ENCODE measurements at regions not wholly inside any gene's neighbourhood (a gene's known extent, or its start where the extent isn't known, plus 50 kb on each side); places are given as distances from the start of the nearest gene placed in this dataset.
"Not testable (repeated sequence)": the region's sequence is repeated elsewhere in the genome, so short reads cannot be mapped to it uniquely, and the experiment has no call there.

- Histone ChIP-seq H3K9me3 (no peaks in the 10 kb centered on the region), H3K4me1 (no peaks in the 10 kb centered on the region), H3K36me3 (no peaks in the 10 kb centered on the region), H3K4me3 (no peak overlapping the region), H3K27me3 (no peaks in the 10 kb centered on the region), H3K27ac (no peak overlapping the region)
- intact Hi-C loops (cut with DNase I): no loop called here
- no peak for DNase-seq (ENCODE audit: low spot score in 2 of 2)
- TF ChIP-seq CTCF (IDR thresholded peaks at IDR 0.05): no peak
Measured at GRCh38 chr17:71798701-71799100, 322.1 kb upstream of the SOX9 start.

GRCh38 chr17:71799657-71800056, 321.2 kb upstream of the SOX9 start:
- Histone ChIP-seq H3K27ac (no peak overlapping the region), H3K27me3 (no peaks in the 10 kb centered on the region), H3K36me3 (no peaks in the 10 kb centered on the region), H3K4me3 (no peak overlapping the region), H3K4me1 (no peaks in the 10 kb centered on the region), H3K9me3 (no peaks in the 10 kb centered on the region)
- intact Hi-C loops (cut with DNase I): no loop called here
- DNase-seq (ENCODE audit: low spot score in 2 of 2): no peak
- TF ChIP-seq CTCF (IDR thresholded peaks at IDR 0.05): no peak

- Histone ChIP-seq H3K4me1 (no peaks in the 10 kb centered on the region), H3K4me3 (no peak overlapping the region), H3K36me3 (no peaks in the 10 kb centered on the region), H3K27me3 (no peaks in the 10 kb centered on the region), H3K27ac (no peak overlapping the region), H3K9me3 (no peaks in the 10 kb centered on the region)
- TF ChIP-seq CTCF (IDR thresholded peaks at IDR 0.05): no peak
- intact Hi-C loops (cut with DNase I): no loop called here
- DNase-seq (ENCODE audit: low spot score in 2 of 2): no peak
Measured at GRCh38 chr17:71801301-71801700, 319.5 kb upstream of the SOX9 start.

GRCh38 chr17:71802663-71803062, 318.2 kb upstream of the SOX9 start:
- H3K9me3 ChIP-seq: no peaks in the 10 kb centered on the region
- no peaks in the 10 kb centered on the region for H3K36me3 ChIP-seq
- no peaks in the 10 kb centered on the region for H3K4me1 ChIP-seq
- no peak overlapping the region for H3K4me3 ChIP-seq
- no peak for DNase-seq (ENCODE audit: low spot score in 2 of 2)
- no peak for TF ChIP-seq CTCF (IDR thresholded peaks at IDR 0.05)
- intact Hi-C loops (cut with DNase I): no loop called here
- H3K27ac ChIP-seq: no peak overlapping the region
- H3K27me3 ChIP-seq: no peaks in the 10 kb centered on the region

- Histone ChIP-seq H3K27me3 (no peaks in the 10 kb centered on the region), H3K36me3 (no peaks in the 10 kb centered on the region), H3K4me1 (no peaks in the 10 kb centered on the region), H3K9me3 (no peaks in the 10 kb centered on the region), H3K27ac (no peak overlapping the region), H3K4me3 (no peak overlapping the region)
- no peak for TF ChIP-seq CTCF (IDR thresholded peaks at IDR 0.05)
- DNase-seq (ENCODE audit: low spot score in 2 of 2): no peak
- intact Hi-C loops (cut with DNase I): no loop called here
Measured at GRCh38 chr17:71803656-71804284, 317.1 kb upstream of the SOX9 start.

GRCh38 chr17:71809537-71809936, 311.3 kb upstream of the SOX9 start:
- DNase-seq (ENCODE audit: low spot score in 2 of 2): no peak
- intact Hi-C loops (cut with DNase I): no loop called here
- Histone ChIP-seq H3K27ac (no peak overlapping the region), H3K4me3 (no peak overlapping the region), H3K9me3 (no peaks in the 10 kb centered on the region), H3K4me1 (no peaks in the 10 kb centered on the region), H3K36me3 (no peaks in the 10 kb centered on the region), H3K27me3 (no peaks in the 10 kb centered on the region)
- TF ChIP-seq CTCF (IDR thresholded peaks at IDR 0.05): no peak

- intact Hi-C loops (cut with DNase I); DNase-seq (ENCODE audit: low spot score in 2 of 2); H3K4me1 ChIP-seq: not testable (repeated sequence)
Measured at GRCh38 chr17:71813861-71814260, 307.0 kb upstream of the SOX9 start.

More at GRCh38 chr17:71813861-71814260, 307.0 kb upstream of the SOX9 start:
- not testable (repeated sequence) for H3K27me3 ChIP-seq, H3K9me3 ChIP-seq, H3K36me3 ChIP-seq, H3K27ac ChIP-seq, H3K4me3 ChIP-seq
